GM12873 (cell line): ENCODE measurements at regions not wholly inside any gene's neighbourhood (a gene's known extent, or its start where the extent isn't known, plus 50 kb on each side); places are given as distances from the start of the nearest gene placed in this dataset.

Experiments
- TF ChIP-seq, protein P1 (sequence below): IDR thresholded peaks from 2 replicates; pipeline ENCODE4 v1.5.1; 2012; ENCODE audit warnings: low read depth, mild to moderate bottlenecking, moderate library complexity, low read length, control low read depth; ENCODE audit not compliant: insufficient read depth; ENCODE audit errors: missing control alignments

DNA sequence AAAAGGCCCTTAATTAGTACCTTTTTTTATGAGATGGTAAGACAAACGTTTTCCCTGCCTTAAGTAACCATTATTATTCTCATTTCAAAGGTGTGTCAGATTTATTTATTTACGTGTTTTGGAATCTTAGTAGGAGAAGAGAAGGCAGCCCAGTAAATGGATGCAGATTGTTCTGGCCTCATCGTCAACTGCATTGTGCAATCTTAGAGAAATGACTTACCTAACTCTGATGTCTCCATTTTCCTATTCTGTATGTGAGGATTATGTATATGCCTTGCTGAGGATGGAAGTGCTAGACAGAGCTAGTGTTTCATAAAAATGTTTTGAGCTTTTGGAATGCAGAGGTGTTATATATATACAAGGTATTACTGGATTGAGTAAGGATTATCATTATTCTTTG, 97.0 kb upstream of the JAG1 start:
- TF ChIP-seq, protein P1, sequence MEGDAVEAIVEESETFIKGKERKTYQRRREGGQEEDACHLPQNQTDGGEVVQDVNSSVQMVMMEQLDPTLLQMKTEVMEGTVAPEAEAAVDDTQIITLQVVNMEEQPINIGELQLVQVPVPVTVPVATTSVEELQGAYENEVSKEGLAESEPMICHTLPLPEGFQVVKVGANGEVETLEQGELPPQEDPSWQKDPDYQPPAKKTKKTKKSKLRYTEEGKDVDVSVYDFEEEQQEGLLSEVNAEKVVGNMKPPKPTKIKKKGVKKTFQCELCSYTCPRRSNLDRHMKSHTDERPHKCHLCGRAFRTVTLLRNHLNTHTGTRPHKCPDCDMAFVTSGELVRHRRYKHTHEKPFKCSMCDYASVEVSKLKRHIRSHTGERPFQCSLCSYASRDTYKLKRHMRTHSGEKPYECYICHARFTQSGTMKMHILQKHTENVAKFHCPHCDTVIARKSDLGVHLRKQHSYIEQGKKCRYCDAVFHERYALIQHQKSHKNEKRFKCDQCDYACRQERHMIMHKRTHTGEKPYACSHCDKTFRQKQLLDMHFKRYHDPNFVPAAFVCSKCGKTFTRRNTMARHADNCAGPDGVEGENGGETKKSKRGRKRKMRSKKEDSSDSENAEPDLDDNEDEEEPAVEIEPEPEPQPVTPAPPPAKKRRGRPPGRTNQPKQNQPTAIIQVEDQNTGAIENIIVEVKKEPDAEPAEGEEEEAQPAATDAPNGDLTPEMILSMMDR, result no peak

DNA sequence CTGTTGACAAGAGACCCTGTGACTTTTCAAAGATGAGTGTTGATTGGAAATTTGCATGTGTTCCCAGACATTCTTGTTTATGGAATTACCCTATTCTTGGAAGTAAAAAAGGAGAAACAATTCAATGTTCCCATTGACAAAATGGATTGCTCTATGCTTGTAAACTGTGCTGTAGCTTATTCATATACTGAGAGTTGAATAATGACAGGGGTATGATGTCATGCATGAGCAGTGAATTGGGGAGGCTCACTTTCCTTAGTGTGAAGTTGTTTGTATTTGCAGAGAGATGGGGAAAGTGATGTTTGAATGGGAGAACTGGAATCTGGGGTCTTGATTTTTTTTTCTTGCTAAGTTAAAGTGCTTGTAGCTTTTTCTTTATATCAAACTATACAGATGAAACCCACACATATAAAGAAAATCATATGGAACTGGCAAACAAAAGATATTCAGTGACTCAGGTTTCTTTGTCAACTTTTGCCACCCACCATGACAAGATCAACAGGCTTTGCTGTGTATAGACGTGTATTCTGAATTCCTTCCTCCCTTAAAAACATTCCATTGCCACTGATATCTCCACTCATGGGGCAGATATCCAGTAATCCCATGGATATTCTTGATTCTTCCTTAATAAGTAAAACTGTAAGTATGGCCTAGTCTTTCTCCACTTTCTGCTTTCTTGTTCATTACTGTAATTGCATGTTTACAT, 97.8 kb upstream of the JAG1 start:
- TF ChIP-seq, protein P1, result no peak

DNA sequence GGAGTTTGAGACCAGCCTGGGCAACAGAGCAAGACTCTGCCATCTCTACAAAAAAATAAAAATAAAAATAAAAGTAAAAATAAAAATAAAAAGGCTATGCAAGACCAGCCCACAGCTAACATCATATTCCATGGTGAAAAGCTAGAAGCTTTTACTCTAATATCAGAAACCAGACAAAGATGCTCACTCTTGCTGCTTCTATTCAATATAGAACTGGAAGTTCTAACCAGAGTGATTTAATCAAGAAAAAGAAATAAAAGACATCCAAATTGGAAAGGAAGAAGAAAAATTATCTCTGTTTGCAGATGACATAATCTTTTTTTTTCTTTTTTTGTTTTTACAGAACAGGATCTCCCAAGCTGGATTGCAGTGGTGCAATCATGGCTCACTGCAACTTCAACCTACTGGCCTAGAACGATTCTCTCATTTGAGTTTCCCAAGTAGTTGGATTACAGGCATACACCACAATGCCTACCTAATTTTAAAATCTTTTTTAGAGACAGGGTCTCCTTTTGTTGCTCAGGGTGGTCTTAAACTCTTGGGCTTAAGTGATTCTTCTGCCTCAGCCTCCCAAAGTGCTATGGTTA, 100.7 kb upstream of the JAG1 start:
- TF ChIP-seq, protein P1, result no peak

- TF ChIP-seq, protein P1, result no peak
Observed at GRCh38 chr20:10777710-10778109, 103.9 kb upstream of the JAG1 start.

GRCh38 chr20:10779911-10780310, 106.1 kb upstream of the JAG1 start:
- TF ChIP-seq, protein P1, result no peak

DNA sequence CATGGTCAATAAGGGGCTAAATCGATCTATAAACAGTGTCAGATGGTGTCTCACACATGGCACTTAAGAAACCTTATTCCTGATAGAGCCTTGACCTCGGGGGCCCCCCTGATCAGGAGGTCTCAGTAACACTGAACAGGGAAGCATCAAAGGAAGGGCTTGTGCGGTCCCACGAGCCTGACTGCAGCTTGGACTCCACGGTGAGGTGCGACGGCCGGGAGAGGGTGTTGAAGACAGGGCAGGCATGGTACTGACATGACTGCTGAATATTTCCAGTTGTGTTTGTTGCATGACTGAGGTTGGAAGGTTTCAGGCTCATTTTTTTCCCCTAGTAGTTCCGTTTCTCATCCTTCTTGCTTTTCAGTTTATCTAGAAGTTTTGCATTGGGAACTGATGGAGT, 107.1 kb upstream of the JAG1 start:
- TF ChIP-seq, protein P1, result no peak

DNA sequence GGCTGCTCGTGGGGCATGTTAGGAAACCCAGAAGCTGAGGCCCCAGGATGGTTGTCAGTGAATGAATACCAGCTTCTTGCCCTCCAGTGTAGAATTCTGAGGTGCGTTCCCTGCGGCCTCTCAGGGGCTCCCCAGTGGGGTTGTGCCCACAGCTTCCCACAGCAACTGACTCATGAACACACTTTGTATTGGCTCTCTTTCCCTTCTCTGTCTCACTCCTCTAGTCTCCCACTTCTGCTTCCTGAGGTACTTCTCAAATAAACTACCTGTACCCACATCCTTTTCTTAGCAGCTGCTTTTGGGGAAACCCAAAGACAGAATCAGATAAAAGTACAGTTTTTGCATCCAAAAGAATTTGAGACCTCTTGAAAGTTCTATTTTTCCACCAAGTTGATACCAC, 107.7 kb upstream of the JAG1 start:
- TF ChIP-seq, protein P1, result no peak
